Stimulated activated CD4-positive, alpha-beta T cell treated with anti-CD3 and anti-CD28 coated beads, Interleukin-12 subunit alpha, Interleukin-12 subunit beta, amount 100 ng/mL, for 24 hours (primary cell): ENCODE measurements at regions not wholly inside any gene's neighbourhood (a gene's known extent, or its start where the extent isn't known, plus 50 kb on each side); places are given as distances from the start of the nearest gene placed in this dataset.

Source experiments
- DNase-seq, 2 experiments: peaks; one replicate each; pipeline ENCODE4 v3.0.0-alpha.2; 2020; ENCODE audit warnings: low read depth in 2 of 2

GRCh38 chr20:41951615-41952014, 333.4 kb upstream of the CHD6 start:
- DNase-seq = no peak

GRCh38 chr20:41939659-41940058, 321.5 kb upstream of the CHD6 start:
- no peak for DNase-seq

GRCh38 chr20:41938353-41938752, 320.2 kb upstream of the CHD6 start:
- DNase-seq = no peak

GRCh38 chr20:41935259-41935791, 317.1 kb upstream of the CHD6 start:
- no peak for DNase-seq

GRCh38 chr20:41932431-41932830, 314.3 kb upstream of the CHD6 start:
- DNase-seq = no peak

- no peak for DNase-seq
Observed at GRCh38 chr20:41927655-41928054, 309.5 kb upstream of the CHD6 start.

- DNase-seq = no peak
Observed at GRCh38 chr20:41927189-41927588, 309.0 kb upstream of the CHD6 start.

GRCh38 chr20:41925476-41925875, 307.3 kb upstream of the CHD6 start:
- no peak for DNase-seq

GRCh38 chr20:41923624-41924023, 305.4 kb upstream of the CHD6 start:
- DNase-seq = no peak

GRCh38 chr20:41913146-41913545, 295.0 kb upstream of the CHD6 start:
- DNase-seq = no peak

GRCh38 chr20:41910558-41910957, 292.4 kb upstream of the CHD6 start:
- DNase-seq = no peak

GRCh38 chr20:41905199-41905598, 287.0 kb upstream of the CHD6 start:
- no peak for DNase-seq

- DNase-seq = no peak
Observed at GRCh38 chr20:41903586-41903985, 285.4 kb upstream of the CHD6 start.

GRCh38 chr20:41902346-41902745, 284.2 kb upstream of the CHD6 start:
- no peak for DNase-seq

GRCh38 chr20:41900201-41900691, 282.1 kb upstream of the CHD6 start:
- no peak for DNase-seq

GRCh38 chr20:41897708-41898107, 279.5 kb upstream of the CHD6 start:
- no peak for DNase-seq

- DNase-seq = no peak
Observed at GRCh38 chr20:41895241-41896032, 277.3 kb upstream of the CHD6 start.

GRCh38 chr20:41894255-41894963, 276.2 kb upstream of the CHD6 start:
- no peak for DNase-seq

GRCh38 chr20:41892031-41892430, 273.9 kb upstream of the CHD6 start:
- DNase-seq = no peak

- no peak for DNase-seq
Observed at GRCh38 chr20:41889844-41890224, 271.7 kb upstream of the CHD6 start.

- no peak for DNase-seq
Observed at GRCh38 chr20:41889126-41889843, 271.1 kb upstream of the CHD6 start.

GRCh38 chr20:41888434-41888833, 270.3 kb upstream of the CHD6 start:
- no peak for DNase-seq
